K562 (cell line): ENCODE measurements at regions not wholly inside any gene's neighbourhood (a gene's known extent, or its start where the extent isn't known, plus 50 kb on each side); places are given as distances from the start of the nearest gene placed in this dataset.

Experiments used
- ATAC-seq: fragments of 200-7000 bp; cut with Tn5 transposase; 3 replicates; pipeline ENCODE4 v1.9.1; 2020; ENCODE audit warnings: moderate library complexity
- BruUV-seq: library from RNA; stranded (reverse); fragments of 400-500 nt; replicated peaks from 2 replicates; lab custom pipeline; 2021; lab: Mats Ljungman, UMichigan
- CTCF ChIA-PET: fragments of 300-600 bp; formaldehyde crosslinking; extraction: SDS; loops from one replicate; lab custom pipeline; 2021; ENCODE audit warnings: low intra/inter-chr PET ratio; lab: Yijun Ruan, JAX
- POLR2A ChIA-PET: fragments of 300-600, 350-650 bp; sonication (Branson Sonifier 250); formaldehyde crosslinking; extraction: SDS; loops from one replicate; lab custom pipeline; 2021; ENCODE audit warnings: antibody characterized with exemption, inconsistent platforms; lab: Yijun Ruan, JAX
- DNase-seq, 4 experiments: peaks; one replicate each; pipeline versions ENCODE4 v3.0.0 to v3.0.0-alpha.2; 2011 to 2018; ENCODE audit warnings: low spot score in 3 of 4, mixed read lengths in 3 of 4; ENCODE audit errors: extremely low read depth in 1 of 4
- FAIRE-seq: peaks from 2 replicates; lab custom pipeline; 2011; peaks lifted over from hg19 to GRCh38; lab: Jason Lieb, UNC
- H2AFZ ChIP-seq: 2 replicates; pipeline ENCODE4 v1.6.0; 2011; ENCODE audit warnings: low read depth, low read length, control low read depth, inconsistent platforms
- H3K27ac ChIP-seq: fragments of 200-600 bp; 3 replicates; pipeline ENCODE4 v1.8.0; 2011; ENCODE audit warnings: low read depth, mild to moderate bottlenecking, control low read depth, inconsistent platforms, low read length, moderate library complexity, mixed read lengths; ENCODE audit errors: extremely low read depth
- H3K27me3 ChIP-seq, 2 experiments: fragments of 300-600 bp in 1 of 2; 2 replicates in 1 of 2; 3 replicates in 1 of 2; pipeline versions ENCODE4 v1.6.0 to v1.8.0; 2011; ENCODE audit warnings: inconsistent platforms in 2 of 2, low read length in 2 of 2, mild to moderate bottlenecking in 1 of 2, mixed read lengths in 1 of 2, moderate library complexity in 1 of 2; ENCODE audit not compliant: control insufficient read depth in 2 of 2, insufficient read depth in 2 of 2
- H3K36me3 ChIP-seq: fragments of 300-600 bp; 3 replicates; pipeline ENCODE4 v1.8.0; 2011; ENCODE audit warnings: mild to moderate bottlenecking, low read length, inconsistent platforms; ENCODE audit not compliant: control insufficient read depth, insufficient read depth
- H3K4me1 ChIP-seq, 2 experiments: fragments of 200-600 bp in 1 of 2; replicated peaks in 1 of 2; 2 replicates in 1 of 2; 3 replicates in 1 of 2; pipeline versions ENCODE4 v1.5.1 to v1.8.0; 2011; ENCODE audit warnings: inconsistent platforms in 2 of 2, low read length in 2 of 2, mild to moderate bottlenecking in 1 of 2, mixed read lengths in 1 of 2, moderate library complexity in 1 of 2; ENCODE audit not compliant: control insufficient read depth in 2 of 2, insufficient read depth in 2 of 2
- H3K4me2 ChIP-seq: 2 replicates; pipeline ENCODE4 v1.6.1; 2011; ENCODE audit warnings: low read length, control low read depth, inconsistent platforms, mixed read lengths; ENCODE audit not compliant: insufficient read depth
- H3K4me3 ChIP-seq: fragments of 200-600 bp; sonication (generic), shearing (Covaris generic); 2 replicates; pipeline ENCODE4 v1.5.1; 2016; ENCODE audit warnings: control low read depth, inconsistent platforms
- H3K79me2 ChIP-seq: fragments of 200-600 bp; 3 replicates; pipeline ENCODE4 v1.8.0; 2011; ENCODE audit warnings: low read length, inconsistent platforms; ENCODE audit not compliant: control insufficient read depth, insufficient read depth
- H3K9ac ChIP-seq, 2 experiments: 2 replicates each; pipeline versions ENCODE4 v1.6.0 to v1.6.1; 2011; ENCODE audit warnings: low read depth in 2 of 2, low read length in 2 of 2, control low read depth in 1 of 2, inconsistent platforms in 1 of 2, mild to moderate bottlenecking in 1 of 2, mixed read lengths in 1 of 2; ENCODE audit not compliant: insufficient read depth in 1 of 2
- H3K9me1 ChIP-seq: one replicate; pipeline ENCODE4 v1.6.0; 2011; ENCODE audit warnings: inconsistent platforms, mild to moderate bottlenecking, low read length, moderate library complexity; ENCODE audit not compliant: control insufficient read depth, insufficient read depth
- H3K9me3 ChIP-seq: replicated peaks from 2 replicates; pipeline ENCODE4 v1.5.1; 2011; ENCODE audit warnings: low read depth, low read length, inconsistent platforms; ENCODE audit not compliant: control insufficient read depth, insufficient read depth
- H4K20me1 ChIP-seq: replicated peaks from 2 replicates; pipeline ENCODE4 v1.6.1; 2011; ENCODE audit warnings: low read length, inconsistent platforms, mixed read lengths; ENCODE audit not compliant: control insufficient read depth, insufficient read depth
- BCOR ChIP-seq: fragments of 450-650 bp; IDR thresholded peaks from 2 replicates; pipeline ENCODE4 v1.6.1; 2016
- CREB3 ChIP-seq: fragments of 450-650 bp; conservative IDR thresholded peaks from 2 replicates; pipeline ENCODE4 v1.6.1; 2016; ENCODE audit warnings: missing genetic modification characterization, low read depth, mild to moderate bottlenecking, missing compliant biosample characterization, moderate library complexity
- GMEB1 ChIP-seq: fragments of 250-450 bp; sonication (Bioruptor Pico); IDR thresholded peaks from 2 replicates; pipeline ENCODE4 v1.4.0; 2020; ENCODE audit warnings: mild to moderate bottlenecking
- LEF1 ChIP-seq: fragments of 450-650 bp; IDR thresholded peaks from 2 replicates; pipeline ENCODE4 v1.6.1; 2016; ENCODE audit warnings: mild to moderate bottlenecking
- MYNN ChIP-seq, 2 experiments: sonication (generic); formaldehyde crosslinking in 1 of 2; IDR thresholded peaks; 2 replicates each; pipeline versions ENCODE4 v1.5.0 to v1.6.1; 2016 to 2020; ENCODE audit warnings: antibody characterized with exemption in 1 of 2, missing genetic modification reagents in 1 of 2
- OTX1 ChIP-seq: fragments of 450-650 bp; formaldehyde crosslinking; IDR thresholded peaks from 2 replicates; pipeline ENCODE4 v1.4.0; 2022; ENCODE audit warnings: mild to moderate bottlenecking
- RBM17 ChIP-seq: fragments of 200-400 bp; formaldehyde crosslinking; IDR thresholded peaks from 2 replicates; pipeline ENCODE4 v1.6.1; 2017; ENCODE audit warnings: low read depth, mild to moderate bottlenecking, low read length, borderline replicate concordance
- RBM39 ChIP-seq: fragments of 200-400 bp; formaldehyde crosslinking; optimal IDR thresholded peaks from 2 replicates; pipeline ENCODE3; 2018; ENCODE audit warnings: low read depth, low read length
- SMAD2 ChIP-seq: fragments of 150-350 bp; IDR thresholded peaks from 2 replicates; pipeline ENCODE4 v1.6.1; 2014; ENCODE audit warnings: low read depth, mild to moderate bottlenecking, low read length
- SNRNP70 ChIP-seq: fragments of 200-400 bp; formaldehyde crosslinking; optimal IDR thresholded peaks from 2 replicates; pipeline ENCODE3; 2017; ENCODE audit warnings: low read depth, low read length
- TCF3 ChIP-seq: sonication (generic); formaldehyde crosslinking; IDR thresholded peaks from 2 replicates; pipeline ENCODE4 v1.4.0; 2020; ENCODE audit warnings: mild to moderate bottlenecking, missing genetic modification reagents
- ZBTB2 ChIP-seq: fragments of 450-650 bp; IDR thresholded peaks from 2 replicates; pipeline ENCODE4 v1.6.1; 2016; ENCODE audit warnings: antibody characterized with exemption
- ZHX1 ChIP-seq: fragments of 150-350 bp; conservative IDR thresholded peaks from 2 replicates; pipeline ENCODE4 v1.6.1; 2014; ENCODE audit warnings: low read length
- ZNF239 ChIP-seq: fragments of 250-450 bp; sonication (Bioruptor Pico); IDR thresholded peaks from 2 replicates; pipeline ENCODE4 v1.4.0; 2020; ENCODE audit warnings: mild to moderate bottlenecking
- ZNF695 ChIP-seq: fragments of 450-650 bp; formaldehyde crosslinking; IDR thresholded peaks from 2 replicates; pipeline ENCODE4 v1.4.0; 2020; ENCODE audit warnings: mild to moderate bottlenecking, moderate library complexity
- ZNF740 ChIP-seq, 3 experiments: fragments of 200-800 bp in 1 of 3; sonication (Bioruptor generic) in 1 of 3; sonication (generic) in 1 of 3; formaldehyde crosslinking in 1 of 3; IDR thresholded peaks; 2 replicates each; pipeline versions ENCODE4 v1.6.1 to v1.8.0; 2016 to 2022; ENCODE audit warnings: mild to moderate bottlenecking in 2 of 3, missing compliant biosample characterization in 2 of 3, missing genetic modification characterization in 2 of 3, missing genetic modification reagents in 1 of 3
- WGBS: fragments of 100-300 bp; shearing (Covaris generic); methylation state at CpG from one replicate; pipeline ENCODE4 v1.1.6; 2016; ENCODE audit warnings: low coverage, mixed read lengths; ENCODE audit not compliant: insufficient coverage; ENCODE audit errors: missing lambda C conversion rate; 5-methylcytosine and 5-hydroxymethylcytosine counted together
- in situ Hi-C: fragments of 300-500 bp; cut with MboI; formaldehyde crosslinking; loops from 4 replicates; pipeline ENCODE4 v1.15.0; 2018; ENCODE audit warnings: inconsistent platforms, mixed read lengths
- intact Hi-C: fragments of 100-400 bp; cut with micrococcal nuclease; formaldehyde crosslinking; loops from 2 replicates; pipeline ENCODE4 v1.14.2; 2022

GRCh38 chr9:4370501-4370900, 70.6 kb upstream of the GLIS3 start:
- H3K36me3 ChIP-seq = no peaks in the 10 kb centered on the region
- no peaks in the 10 kb centered on the region for H3K9me1 ChIP-seq
- no peak overlapping the region for H3K4me3 ChIP-seq
- intact Hi-C loops (no loop called here), in situ Hi-C loops (loop anchor here (25.0 kb wide), 1 partner anchor 633 kb away; no protein-coding TSS in a partner anchor)
- H3K9me3 ChIP-seq = no peaks in the 10 kb centered on the region
- H2AFZ ChIP-seq = no peak overlapping the region
- H3K9ac ChIP-seq = no peak overlapping the region
- ATAC-seq = no peak
- H3K27ac ChIP-seq = no peak overlapping the region
- FAIRE-seq = no peak
- H3K27me3 ChIP-seq = no peaks in the 10 kb centered on the region; a peak in 1 of 5 replicates
- 11% methylated on average over 3 of the region's 3 CpGs for WGBS
- H3K4me1 ChIP-seq = no peaks in the 10 kb centered on the region
- H3K79me2 ChIP-seq = no peaks in the 10 kb centered on the region
- H3K4me2 ChIP-seq = no peak overlapping the region
- DNase-seq = no peak
- H4K20me1 ChIP-seq = no peaks in the 10 kb centered on the region
- BruUV-seq = no TSS peak
- ChIA-PET CTCF (no interaction called here), POLR2A (no interaction called here)
- TF ChIP-seq ZBTB2 = no peak
- no peak for TF ChIP-seq GMEB1 (CRISPR knock-in tag)
- TF ChIP-seq SNRNP70 = no peak
- TF ChIP-seq TCF3 = no peak
- TF ChIP-seq ZHX1 = no peak
- no peak for TF ChIP-seq CREB3 (tag)
- TF ChIP-seq OTX1 (CRISPR knock-in tag) = no peak
- TF ChIP-seq ZNF740 (CRISPR knock-in tag; IDR thresholded peaks at IDR 0.05) = no peak
- TF ChIP-seq ZNF740 (tag; IDR thresholded peaks at IDR 0.05) = no peak
- no peak for TF ChIP-seq MYNN (IDR thresholded peaks at IDR 0.05)
- no peak for TF ChIP-seq MYNN (CRISPR knock-in tag; IDR thresholded peaks at IDR 0.05)
- no peak for TF ChIP-seq LEF1
- no peak for TF ChIP-seq RBM17
- TF ChIP-seq ZNF695 (CRISPR knock-in tag) = no peak
- no peak for TF ChIP-seq ZNF239 (CRISPR knock-in tag)
- TF ChIP-seq RBM39 = no peak
- no peak for TF ChIP-seq BCOR
- TF ChIP-seq SMAD2 = no peak
